Peyer's patch (tissue), 4 donors: ENCODE measurements at regions not wholly inside any gene's neighbourhood (a gene's known extent, or its start where the extent isn't known, plus 50 kb on each side); places are given as distances from the start of the nearest gene placed in this dataset.

Source experiments
- DNase-seq, 3 donors: peaks; one replicate each; pipeline ENCODE4 v3.0.0-alpha.2; 2017 to 2019
- H3K27ac ChIP-seq, 4 donors: fragments of 200-600 bp; sonication (generic); one replicate each; pipeline ENCODE4 v1.5.1; 2016 to 2019
- H3K27me3 ChIP-seq, 2 donors: fragments of 200-600 bp; sonication (generic); one replicate each; pipeline ENCODE4 v1.5.1; 2019
- H3K36me3 ChIP-seq, 3 donors: fragments of 200-600 bp; sonication (generic); one replicate each; pipeline ENCODE4 v1.5.1; 2016 to 2019
- H3K4me1 ChIP-seq, 4 donors: fragments of 200-600 bp; sonication (generic); one replicate each; pipeline ENCODE4 v1.5.1; 2016 to 2019
- H3K4me3 ChIP-seq, 4 donors: fragments of 200-600 bp; sonication (generic); 1 replicate in 3 of 4; 2 replicates in 1 of 4; pipeline ENCODE4 v1.5.1; 2016 to 2019; ENCODE audit warnings: mild to moderate bottlenecking in 1 of 4
- H3K9me3 ChIP-seq, 4 donors: fragments of 200-600 bp; sonication (generic); one replicate each; pipeline ENCODE4 v1.5.1; 2016 to 2019; ENCODE audit warnings: mild to moderate bottlenecking in 1 of 4
- POLR2A ChIP-seq, 2 donors: fragments of 450-650 bp; IDR thresholded peaks; one replicate each; pipeline ENCODE4 v1.5.1; 2017; ENCODE audit warnings: antibody characterized with exemption in 2 of 2, mild to moderate bottlenecking in 2 of 2, moderate library complexity in 2 of 2
- TF ChIP-seq, protein P1 (sequence below), 6 experiments: fragments of 450-650 bp in 4 of 6; fragments of 200-600 bp in 2 of 6; sonication (generic) in 1 of 6; IDR thresholded peaks; one replicate each; pipeline ENCODE4 v1.5.1; 2017 to 2019; ENCODE audit warnings: antibody characterized with exemption in 6 of 6, mild to moderate bottlenecking in 3 of 6, moderate library complexity in 1 of 6

DNA sequence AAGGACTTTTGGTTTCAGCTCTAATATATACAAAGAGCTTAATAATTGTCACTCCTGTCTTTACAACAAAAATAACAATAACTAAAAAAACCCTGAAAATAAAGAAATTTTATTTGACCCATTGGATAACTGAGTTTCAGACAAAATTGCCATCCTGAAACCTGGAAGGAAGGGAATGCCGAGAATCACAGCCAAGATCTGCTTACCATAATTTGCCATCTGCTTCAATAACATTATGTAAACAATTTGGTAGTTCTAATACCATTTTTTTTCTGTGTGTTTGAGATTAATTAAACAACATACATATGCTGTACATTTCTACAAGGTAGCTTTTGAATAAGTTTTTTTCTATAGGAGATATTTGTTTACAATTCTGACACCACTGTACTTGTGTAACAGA lies 596.3 kb upstream of the MGAT4C start:
- H3K36me3 ChIP-seq = no peaks in the 10 kb centered on the region
- no peaks in the 10 kb centered on the region for H3K27me3 ChIP-seq
- DNase-seq = no peak
- TF ChIP-seq, protein P1, sequence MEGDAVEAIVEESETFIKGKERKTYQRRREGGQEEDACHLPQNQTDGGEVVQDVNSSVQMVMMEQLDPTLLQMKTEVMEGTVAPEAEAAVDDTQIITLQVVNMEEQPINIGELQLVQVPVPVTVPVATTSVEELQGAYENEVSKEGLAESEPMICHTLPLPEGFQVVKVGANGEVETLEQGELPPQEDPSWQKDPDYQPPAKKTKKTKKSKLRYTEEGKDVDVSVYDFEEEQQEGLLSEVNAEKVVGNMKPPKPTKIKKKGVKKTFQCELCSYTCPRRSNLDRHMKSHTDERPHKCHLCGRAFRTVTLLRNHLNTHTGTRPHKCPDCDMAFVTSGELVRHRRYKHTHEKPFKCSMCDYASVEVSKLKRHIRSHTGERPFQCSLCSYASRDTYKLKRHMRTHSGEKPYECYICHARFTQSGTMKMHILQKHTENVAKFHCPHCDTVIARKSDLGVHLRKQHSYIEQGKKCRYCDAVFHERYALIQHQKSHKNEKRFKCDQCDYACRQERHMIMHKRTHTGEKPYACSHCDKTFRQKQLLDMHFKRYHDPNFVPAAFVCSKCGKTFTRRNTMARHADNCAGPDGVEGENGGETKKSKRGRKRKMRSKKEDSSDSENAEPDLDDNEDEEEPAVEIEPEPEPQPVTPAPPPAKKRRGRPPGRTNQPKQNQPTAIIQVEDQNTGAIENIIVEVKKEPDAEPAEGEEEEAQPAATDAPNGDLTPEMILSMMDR (IDR thresholded peaks at IDR 0.05) = no peak
- TF ChIP-seq POLR2A (IDR thresholded peaks at IDR 0.05) = no peak
- no peak overlapping the region for H3K4me3 ChIP-seq
- H3K9me3 ChIP-seq = no peaks in the 10 kb centered on the region
- no peak overlapping the region for H3K27ac ChIP-seq
- H3K4me1 ChIP-seq = no peaks in the 10 kb centered on the region

DNA sequence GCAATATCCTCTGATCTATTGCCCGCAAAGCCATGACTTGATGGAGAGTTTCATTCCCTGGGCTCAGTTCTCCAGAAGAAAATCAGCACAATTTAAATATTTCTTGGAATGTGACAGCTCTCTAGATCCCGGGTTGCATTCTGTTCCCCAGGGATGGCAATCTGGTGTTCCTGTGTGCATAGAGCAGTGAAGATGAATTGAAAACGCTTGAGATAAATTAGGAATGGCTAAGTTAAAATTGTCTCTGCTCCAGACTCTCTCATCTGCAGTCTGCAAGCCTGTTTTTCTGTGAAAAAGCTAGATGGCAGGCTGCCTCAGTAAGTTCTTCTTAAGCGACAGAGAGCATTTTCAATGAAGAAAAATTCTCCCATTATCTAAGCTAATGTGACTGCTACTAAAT lies 582.5 kb upstream of the MGAT4C start:
- DNase-seq = no peak
- Histone ChIP-seq H3K4me1 (no peaks in the 10 kb centered on the region), H3K36me3 (no peaks in the 10 kb centered on the region), H3K9me3 (no peaks in the 10 kb centered on the region), H3K27me3 (no peaks in the 10 kb centered on the region), H3K27ac (no peak overlapping the region), H3K4me3 (no peak overlapping the region)
- TF ChIP-seq, protein P1 (IDR thresholded peaks at IDR 0.05) = no peak
- no peak for TF ChIP-seq POLR2A (IDR thresholded peaks at IDR 0.05)

DNA sequence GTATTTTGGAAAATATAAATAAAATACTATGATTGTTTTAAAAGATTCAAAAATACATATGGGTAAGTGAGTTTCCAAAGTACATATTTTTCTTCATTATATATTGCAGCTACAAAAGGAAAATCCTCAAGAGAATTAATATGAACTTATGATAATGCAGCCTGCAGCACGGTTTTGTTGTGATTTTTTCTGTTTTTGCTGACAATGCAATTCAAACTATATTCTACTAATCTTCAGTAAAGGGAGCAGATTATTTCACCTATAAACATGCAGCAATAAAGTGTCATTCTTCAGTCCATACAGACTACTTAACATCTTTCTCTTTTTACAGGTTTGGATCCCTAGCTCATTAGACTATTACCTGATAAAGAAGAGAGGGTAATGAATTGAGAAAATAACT lies 582.1 kb upstream of the MGAT4C start:
- no peak overlapping the region for H3K27ac ChIP-seq
- no peak overlapping the region for H3K4me3 ChIP-seq
- no peaks in the 10 kb centered on the region for H3K27me3 ChIP-seq
- no peak for DNase-seq
- TF ChIP-seq, protein P1 (IDR thresholded peaks at IDR 0.05) = no peak
- no peak for TF ChIP-seq POLR2A (IDR thresholded peaks at IDR 0.05)
- H3K36me3 ChIP-seq = no peaks in the 10 kb centered on the region
- no peaks in the 10 kb centered on the region for H3K4me1 ChIP-seq
- no peaks in the 10 kb centered on the region for H3K9me3 ChIP-seq

DNA sequence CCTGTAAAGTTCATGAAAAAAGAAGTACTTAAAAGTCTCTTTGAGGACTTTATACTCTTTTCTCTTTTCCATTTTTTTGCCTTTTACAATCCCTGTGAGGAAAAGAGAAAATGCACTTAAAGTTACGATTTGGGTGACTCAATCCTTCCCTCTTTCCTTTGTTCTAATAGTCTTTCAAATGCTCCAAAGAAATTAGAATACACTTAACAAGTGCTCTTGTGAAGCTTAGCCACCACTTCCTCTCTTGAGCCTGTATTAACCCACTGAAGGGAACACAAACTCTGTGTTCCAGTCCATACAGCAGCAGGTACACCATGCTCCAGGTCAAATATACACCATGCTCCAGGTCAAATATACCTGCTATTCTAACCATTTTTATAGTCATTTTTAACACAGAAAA lies 581.1 kb upstream of the MGAT4C start:
- H3K9me3 ChIP-seq = no peaks in the 10 kb centered on the region
- no peak overlapping the region for H3K27ac ChIP-seq
- TF ChIP-seq, protein P1 (IDR thresholded peaks at IDR 0.05) = no peak
- TF ChIP-seq POLR2A (IDR thresholded peaks at IDR 0.05) = no peak
- no peak overlapping the region for H3K4me3 ChIP-seq
- DNase-seq = no peak
- H3K36me3 ChIP-seq = no peaks in the 10 kb centered on the region
- H3K4me1 ChIP-seq = no peaks in the 10 kb centered on the region
- no peaks in the 10 kb centered on the region for H3K27me3 ChIP-seq

DNA sequence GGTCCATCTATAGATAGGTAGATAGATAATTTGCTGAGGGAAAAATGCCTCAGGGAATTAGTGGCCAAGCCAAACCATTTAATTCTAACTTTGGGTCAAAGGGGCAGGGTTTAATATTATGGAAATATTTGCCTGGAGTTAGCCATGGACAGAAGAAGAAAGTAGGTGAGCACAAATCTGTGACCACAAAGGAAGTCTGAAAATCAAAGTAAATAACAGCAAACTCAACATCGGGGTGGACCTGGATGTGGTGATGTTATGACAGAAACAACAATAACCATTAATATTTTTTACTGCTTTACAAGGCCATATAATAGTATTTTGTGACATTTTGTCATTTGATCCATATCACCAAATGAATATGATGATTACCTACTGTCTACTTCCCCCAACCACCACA lies 578.0 kb upstream of the MGAT4C start:
- no peaks in the 10 kb centered on the region for H3K36me3 ChIP-seq
- H3K27me3 ChIP-seq = no peaks in the 10 kb centered on the region
- no peak overlapping the region for H3K27ac ChIP-seq
- no peaks in the 10 kb centered on the region for H3K4me1 ChIP-seq
- H3K4me3 ChIP-seq = no peak overlapping the region
- no peaks in the 10 kb centered on the region for H3K9me3 ChIP-seq
- no peak for DNase-seq
- TF ChIP-seq, protein P1 (IDR thresholded peaks at IDR 0.05) = no peak
- no peak for TF ChIP-seq POLR2A (IDR thresholded peaks at IDR 0.05)

DNA sequence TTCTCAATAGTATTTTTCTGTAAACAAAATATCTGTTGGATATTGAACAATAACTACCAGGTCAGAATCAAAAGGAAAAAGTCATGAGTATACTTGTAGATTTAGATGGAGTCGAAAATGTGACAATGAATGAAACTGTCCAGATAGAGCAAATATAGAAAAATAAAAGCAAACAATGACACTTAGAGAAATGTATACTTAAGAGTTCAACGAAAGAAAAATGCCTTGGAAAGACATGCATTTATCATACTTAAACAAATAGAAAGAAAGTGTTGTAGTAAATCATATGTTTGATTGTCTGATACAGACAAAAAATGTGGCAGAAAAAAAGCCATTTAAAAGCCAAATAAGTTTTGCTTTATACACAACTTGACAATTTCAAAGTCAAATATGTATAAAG lies 571.2 kb upstream of the MGAT4C start:
- Histone ChIP-seq H3K36me3 (no peaks in the 10 kb centered on the region), H3K4me3 (no peak overlapping the region), H3K4me1 (no peaks in the 10 kb centered on the region), H3K9me3 (no peaks in the 10 kb centered on the region), H3K27ac (no peak overlapping the region), H3K27me3 (no peaks in the 10 kb centered on the region)
- TF ChIP-seq POLR2A (IDR thresholded peaks at IDR 0.05) = no peak
- TF ChIP-seq, protein P1 (IDR thresholded peaks at IDR 0.05) = no peak
- DNase-seq = no peak
